ENCODE measurements at regions not wholly inside any gene's neighbourhood (a gene's known extent, or its start where the extent isn't known, plus 50 kb on each side); places are given as distances from the start of the nearest gene placed in this dataset.

GRCh38 chr4:149870008-149870407 is 54.4 kb upstream of the IQCM start:
- Histone ChIP-seq H3K36me3 (ENCODE audit: insufficient read depth, insufficient read length, low read length) (no peaks in the 10 kb centered on the region), H3K9ac (ENCODE audit: insufficient read length, low read depth) (no peak overlapping the region), H3K9me3 (ENCODE audit: insufficient read depth, low read length) (no peaks in the 10 kb centered on the region), H3K4me3 (ENCODE audit: insufficient read length, low read depth) (no peak overlapping the region), H3K4me1 (ENCODE audit: insufficient read depth, insufficient read length) (no peaks in the 10 kb centered on the region), H3K27me3 (ENCODE audit: insufficient read depth, insufficient read length) (no peaks in the 10 kb centered on the region)
- no peak for DNase-seq (ENCODE audit: low read depth, low spot score)
- TF ChIP-seq YY1 (IDR thresholded peaks at IDR 0.05; ENCODE audit: insufficient read depth, insufficient read length) = no peak
- no peak for TF ChIP-seq ZNF274 (IDR thresholded peaks at IDR 0.05; ENCODE audit: low read depth, low read length)
- TF ChIP-seq SUZ12 (IDR thresholded peaks at IDR 0.05; ENCODE audit: extremely low read depth, insufficient read depth, insufficient read length) = no peak

GRCh38 chr4:149881744-149882143 is 66.1 kb upstream of the IQCM start:
- TF ChIP-seq SUZ12 (IDR thresholded peaks at IDR 0.05; ENCODE audit: extremely low read depth, insufficient read depth, insufficient read length) (no peak), ZNF274 (IDR thresholded peaks at IDR 0.05; ENCODE audit: low read depth, low read length) (no peak), YY1 (IDR thresholded peaks at IDR 0.05; ENCODE audit: insufficient read depth, insufficient read length) (no peak)
- Histone ChIP-seq H3K9ac (ENCODE audit: insufficient read length, low read depth) (no peak overlapping the region), H3K9me3 (ENCODE audit: insufficient read depth, low read length) (no peaks in the 10 kb centered on the region), H3K27me3 (ENCODE audit: insufficient read depth, insufficient read length) (no peaks in the 10 kb centered on the region), H3K4me3 (ENCODE audit: insufficient read length, low read depth) (no peak overlapping the region), H3K4me1 (ENCODE audit: insufficient read depth, insufficient read length) (no peaks in the 10 kb centered on the region), H3K36me3 (ENCODE audit: insufficient read depth, insufficient read length, low read length) (no peaks in the 10 kb centered on the region)
- no peak for DNase-seq (ENCODE audit: low read depth, low spot score)

GRCh38 chr4:149882251-149882650 is 66.6 kb upstream of the IQCM start:
- TF ChIP-seq SUZ12 (IDR thresholded peaks at IDR 0.05; ENCODE audit: extremely low read depth, insufficient read depth, insufficient read length) (no peak), YY1 (IDR thresholded peaks at IDR 0.05; ENCODE audit: insufficient read depth, insufficient read length) (no peak), ZNF274 (IDR thresholded peaks at IDR 0.05; ENCODE audit: low read depth, low read length) (no peak)
- Histone ChIP-seq H3K4me1 (ENCODE audit: insufficient read depth, insufficient read length) (no peaks in the 10 kb centered on the region), H3K27me3 (ENCODE audit: insufficient read depth, insufficient read length) (no peaks in the 10 kb centered on the region), H3K9me3 (ENCODE audit: insufficient read depth, low read length) (no peaks in the 10 kb centered on the region), H3K36me3 (ENCODE audit: insufficient read depth, insufficient read length, low read length) (no peaks in the 10 kb centered on the region), H3K4me3 (ENCODE audit: insufficient read length, low read depth) (no peak overlapping the region), H3K9ac (ENCODE audit: insufficient read length, low read depth) (no peak overlapping the region)
- DNase-seq (ENCODE audit: low read depth, low spot score) = no peak

GRCh38 chr4:149884046-149884445 is 68.4 kb upstream of the IQCM start:
- H3K36me3 ChIP-seq (ENCODE audit: insufficient read depth, insufficient read length, low read length) = no peaks in the 10 kb centered on the region
- H3K9ac ChIP-seq (ENCODE audit: insufficient read length, low read depth) = no peak overlapping the region
- H3K4me3 ChIP-seq (ENCODE audit: insufficient read length, low read depth) = no peak overlapping the region
- no peaks in the 10 kb centered on the region for H3K27me3 ChIP-seq (ENCODE audit: insufficient read depth, insufficient read length)
- no peaks in the 10 kb centered on the region for H3K9me3 ChIP-seq (ENCODE audit: insufficient read depth, low read length)
- no peak for DNase-seq (ENCODE audit: low read depth, low spot score)
- TF ChIP-seq SUZ12 (IDR thresholded peaks at IDR 0.05; ENCODE audit: extremely low read depth, insufficient read depth, insufficient read length) = no peak
- no peak for TF ChIP-seq ZNF274 (IDR thresholded peaks at IDR 0.05; ENCODE audit: low read depth, low read length)
- no peak for TF ChIP-seq YY1 (IDR thresholded peaks at IDR 0.05; ENCODE audit: insufficient read depth, insufficient read length)
- H3K4me1 ChIP-seq (ENCODE audit: insufficient read depth, insufficient read length) = no peaks in the 10 kb centered on the region

DNA sequence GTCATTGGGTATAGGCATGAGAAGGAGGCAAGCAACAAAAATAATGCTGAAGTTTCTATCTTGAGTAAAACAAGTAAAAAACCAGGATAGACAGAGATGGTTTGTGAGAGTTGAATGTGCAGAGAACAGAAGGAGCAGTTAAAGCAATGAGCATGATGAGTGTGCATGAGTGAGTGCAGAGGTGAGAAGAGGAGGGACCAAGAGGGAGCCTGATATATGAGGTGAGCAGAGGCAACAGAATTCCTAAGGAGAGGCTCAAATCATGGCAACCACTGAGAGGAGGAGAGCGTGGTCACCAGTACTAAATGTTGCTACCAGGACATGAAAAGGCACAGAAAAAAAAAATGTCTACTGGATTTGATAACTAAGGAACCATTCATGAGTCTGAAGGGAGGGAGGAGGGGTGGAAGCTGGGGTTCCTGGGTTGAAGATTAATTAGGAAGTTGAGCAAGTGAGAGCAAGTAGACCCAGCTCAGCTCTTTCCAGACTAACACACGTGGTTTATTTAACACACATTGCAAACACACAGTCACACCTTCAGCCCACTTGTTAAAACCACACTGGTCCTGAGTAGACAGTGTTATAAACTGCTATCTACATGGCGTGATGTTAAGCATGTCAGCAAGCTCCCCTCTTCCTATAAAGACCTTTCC is 69.0 kb upstream of the IQCM start:
- Histone ChIP-seq H3K9me3 (ENCODE audit: insufficient read depth, low read length) (no peaks in the 10 kb centered on the region), H3K27me3 (ENCODE audit: insufficient read depth, insufficient read length) (no peaks in the 10 kb centered on the region), H3K4me3 (ENCODE audit: insufficient read length, low read depth) (no peak overlapping the region), H3K9ac (ENCODE audit: insufficient read length, low read depth) (no peak overlapping the region), H3K4me1 (ENCODE audit: insufficient read depth, insufficient read length) (no peaks in the 10 kb centered on the region), H3K36me3 (ENCODE audit: insufficient read depth, insufficient read length, low read length) (no peaks in the 10 kb centered on the region)
- no peak for DNase-seq (ENCODE audit: low read depth, low spot score)
- TF ChIP-seq SUZ12 (IDR thresholded peaks at IDR 0.05; ENCODE audit: extremely low read depth, insufficient read depth, insufficient read length) = no peak
- TF ChIP-seq ZNF274 (IDR thresholded peaks at IDR 0.05; ENCODE audit: low read depth, low read length) = no peak
- TF ChIP-seq YY1 (IDR thresholded peaks at IDR 0.05; ENCODE audit: insufficient read depth, insufficient read length) = no peak

- H3K36me3 ChIP-seq (ENCODE audit: insufficient read depth, insufficient read length, low read length) = no peaks in the 10 kb centered on the region
- TF ChIP-seq SUZ12 (IDR thresholded peaks at IDR 0.05; ENCODE audit: extremely low read depth, insufficient read depth, insufficient read length) (no peak), YY1 (IDR thresholded peaks at IDR 0.05; ENCODE audit: insufficient read depth, insufficient read length) (no peak), ZNF274 (IDR thresholded peaks at IDR 0.05; ENCODE audit: low read depth, low read length) (no peak)
These were observed 70.3 kb upstream of the IQCM start for GRCh38 chr4:149885896-149886295.

GRCh38 chr4:149886786-149887490 is 71.3 kb upstream of the IQCM start:
- H3K9ac ChIP-seq (ENCODE audit: insufficient read length, low read depth) = no peak overlapping the region
- no peaks in the 10 kb centered on the region for H3K9me3 ChIP-seq (ENCODE audit: insufficient read depth, low read length)
- no peak for DNase-seq (ENCODE audit: low read depth, low spot score)
- no peaks in the 10 kb centered on the region for H3K36me3 ChIP-seq (ENCODE audit: insufficient read depth, insufficient read length, low read length)
- H3K4me1 ChIP-seq (ENCODE audit: insufficient read depth, insufficient read length) = no peaks in the 10 kb centered on the region
- no peak overlapping the region for H3K4me3 ChIP-seq (ENCODE audit: insufficient read length, low read depth)
- no peak for TF ChIP-seq YY1 (IDR thresholded peaks at IDR 0.05; ENCODE audit: insufficient read depth, insufficient read length)
- no peak for TF ChIP-seq SUZ12 (IDR thresholded peaks at IDR 0.05; ENCODE audit: extremely low read depth, insufficient read depth, insufficient read length)
- no peak for TF ChIP-seq ZNF274 (IDR thresholded peaks at IDR 0.05; ENCODE audit: low read depth, low read length)
- no peaks in the 10 kb centered on the region for H3K27me3 ChIP-seq (ENCODE audit: insufficient read depth, insufficient read length)

More at GRCh38 chr4:149885896-149886295, 70.3 kb upstream of the IQCM start:
- no peaks in the 10 kb centered on the region for H3K9me3 ChIP-seq (ENCODE audit: insufficient read depth, low read length)
- no peaks in the 10 kb centered on the region for H3K4me1 ChIP-seq (ENCODE audit: insufficient read depth, insufficient read length)
- no peak for DNase-seq (ENCODE audit: low read depth, low spot score)
- no peak overlapping the region for H3K9ac ChIP-seq (ENCODE audit: insufficient read length, low read depth)
- H3K4me3 ChIP-seq (ENCODE audit: insufficient read length, low read depth) = no peak overlapping the region
- no peaks in the 10 kb centered on the region for H3K27me3 ChIP-seq (ENCODE audit: insufficient read depth, insufficient read length)
